Fibroblast of upper back skin (primary cell): ENCODE measurements at regions not wholly inside any gene's neighbourhood (a gene's known extent, or its start where the extent isn't known, plus 50 kb on each side); places are given as distances from the start of the nearest gene placed in this dataset.

ENCODE experiments used
- DNase-seq: peaks from one replicate; pipeline ENCODE4 v3.0.0-alpha.2; 2013

- DNase-seq = no peak
Observed at GRCh38 chr12:107284692-107285091, 191.3 kb upstream of the CRY1 start.

GRCh38 chr12:107287436-107288413 is 194.4 kb upstream of the CRY1 start:
- DNase-seq = no peak

- no peak for DNase-seq
Observed at GRCh38 chr12:107288414-107289127, 195.2 kb upstream of the CRY1 start.

GRCh38 chr12:107291018-107291417 is 197.7 kb upstream of the CRY1 start:
- DNase-seq = no peak

- DNase-seq = no peak
Observed at GRCh38 chr12:107296681-107297089, 203.3 kb upstream of the CRY1 start.

- no peak for DNase-seq
Observed at GRCh38 chr12:107302649-107303341, 209.4 kb upstream of the CRY1 start.

- no peak for DNase-seq
Observed at GRCh38 chr12:107304588-107305532, 211.5 kb upstream of the CRY1 start.

- DNase-seq = no peak
Observed at GRCh38 chr12:107306141-107306659, 212.9 kb upstream of the CRY1 start.

GRCh38 chr12:107308310-107308709 is 215.0 kb upstream of the CRY1 start:
- DNase-seq = no peak

- DNase-seq = no peak
Observed at GRCh38 chr12:107309020-107309419, 215.7 kb upstream of the CRY1 start.

- DNase-seq = no peak
Observed at GRCh38 chr12:107310621-107311020, 217.3 kb upstream of the CRY1 start.

GRCh38 chr12:107311682-107312081 is 218.3 kb upstream of the CRY1 start:
- DNase-seq = no peak

GRCh38 chr12:107317751-107318555 is 224.6 kb upstream of the CRY1 start:
- DNase-seq = peak; percentile 87

- DNase-seq = peak; percentile 36
Observed at GRCh38 chr12:107318556-107318805, 225.1 kb upstream of the CRY1 start.

GRCh38 chr12:107318806-107319532 is 225.6 kb upstream of the CRY1 start:
- peak; percentile 27 for DNase-seq

- no peak for DNase-seq
Observed at GRCh38 chr12:107319533-107320032, 226.2 kb upstream of the CRY1 start.

- peak; percentile 22 for DNase-seq
Observed at GRCh38 chr12:107320033-107320928, 226.9 kb upstream of the CRY1 start.

- DNase-seq = peak; percentile 57
Observed at GRCh38 chr12:107320929-107321631, 227.7 kb upstream of the CRY1 start.

GRCh38 chr12:107322063-107322462 is 228.7 kb upstream of the CRY1 start:
- DNase-seq = no peak
